ENCODE measurements at regions not wholly inside any gene's neighbourhood (a gene's known extent, or its start where the extent isn't known, plus 50 kb on each side); places are given as distances from the start of the nearest gene placed in this dataset.

DNA sequence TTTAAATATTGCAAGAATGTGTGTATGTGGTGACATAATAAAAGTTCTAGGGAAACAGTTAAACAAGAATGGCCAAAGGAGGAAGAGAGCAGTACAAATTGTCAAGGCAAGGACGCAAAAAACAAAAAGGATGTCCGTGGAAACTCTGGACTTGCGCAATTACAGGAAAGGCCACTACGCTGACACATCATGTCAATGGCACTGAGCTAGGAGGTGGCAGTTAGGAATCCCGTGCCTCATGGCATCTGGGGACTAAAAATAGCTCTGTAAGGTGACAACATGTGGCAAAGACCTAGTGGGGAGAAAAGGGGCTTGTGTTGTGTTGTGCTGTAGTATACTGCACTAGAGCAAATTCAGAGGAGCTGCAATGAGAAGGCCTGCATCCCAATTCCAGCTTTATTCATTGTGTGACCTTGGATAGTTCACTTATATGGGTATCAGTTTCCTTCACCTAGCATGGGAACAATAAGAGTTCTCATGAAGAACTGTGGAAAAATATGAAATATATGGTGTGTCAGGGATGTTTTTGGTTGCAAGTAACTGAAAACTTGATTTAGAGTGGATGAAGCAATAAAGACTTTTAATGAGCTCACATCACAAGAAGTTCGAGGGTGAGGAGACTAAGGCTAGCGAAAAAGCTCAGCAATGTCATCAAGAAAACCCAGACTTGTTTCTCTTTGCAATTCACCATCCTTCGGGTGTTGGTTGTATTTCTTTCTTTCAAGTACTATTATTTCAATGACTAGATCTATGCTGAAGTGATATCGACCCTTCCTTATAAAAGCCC is 124.1 kb upstream of the STC2 start:
- TF ChIP-seq, protein P1, sequence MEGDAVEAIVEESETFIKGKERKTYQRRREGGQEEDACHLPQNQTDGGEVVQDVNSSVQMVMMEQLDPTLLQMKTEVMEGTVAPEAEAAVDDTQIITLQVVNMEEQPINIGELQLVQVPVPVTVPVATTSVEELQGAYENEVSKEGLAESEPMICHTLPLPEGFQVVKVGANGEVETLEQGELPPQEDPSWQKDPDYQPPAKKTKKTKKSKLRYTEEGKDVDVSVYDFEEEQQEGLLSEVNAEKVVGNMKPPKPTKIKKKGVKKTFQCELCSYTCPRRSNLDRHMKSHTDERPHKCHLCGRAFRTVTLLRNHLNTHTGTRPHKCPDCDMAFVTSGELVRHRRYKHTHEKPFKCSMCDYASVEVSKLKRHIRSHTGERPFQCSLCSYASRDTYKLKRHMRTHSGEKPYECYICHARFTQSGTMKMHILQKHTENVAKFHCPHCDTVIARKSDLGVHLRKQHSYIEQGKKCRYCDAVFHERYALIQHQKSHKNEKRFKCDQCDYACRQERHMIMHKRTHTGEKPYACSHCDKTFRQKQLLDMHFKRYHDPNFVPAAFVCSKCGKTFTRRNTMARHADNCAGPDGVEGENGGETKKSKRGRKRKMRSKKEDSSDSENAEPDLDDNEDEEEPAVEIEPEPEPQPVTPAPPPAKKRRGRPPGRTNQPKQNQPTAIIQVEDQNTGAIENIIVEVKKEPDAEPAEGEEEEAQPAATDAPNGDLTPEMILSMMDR (IDR thresholded peaks at IDR 0.05) = no peak
- no peak for TF ChIP-seq POLR2A (IDR thresholded peaks at IDR 0.05)
